ENCODE measurements at regions not wholly inside any gene's neighbourhood (a gene's known extent, or its start where the extent isn't known, plus 50 kb on each side); places are given as distances from the start of the nearest gene placed in this dataset.

- H3K9me3 ChIP-seq (ENCODE audit: low read depth) = no peaks in the 10 kb centered on the region
- H3K9me2 ChIP-seq (replicated peaks; ENCODE audit: insufficient read depth) = no peaks in the 10 kb centered on the region
- H4K20me1 ChIP-seq (ENCODE audit: insufficient read depth, poor library complexity, severe bottlenecking) = no peaks in the 10 kb centered on the region
- WGBS (ENCODE audit: low lambda C conversion rate, missing lambda C conversion rate) = 92% methylated on average over 3 of the region's 3 CpGs
- no peak overlapping the region for H3K4me3 ChIP-seq
- H3K27me3 ChIP-seq = no peaks in the 10 kb centered on the region
- H3K27ac ChIP-seq = no peak overlapping the region
- no peak for TF ChIP-seq CTCF (IDR thresholded peaks at IDR 0.05; ENCODE audit: poor library complexity)
- no peak for TF ChIP-seq EZH2 (IDR thresholded peaks at IDR 0.05; ENCODE audit: borderline replicate concordance)
- no peak for TF ChIP-seq EZH2phosphoT487 (IDR thresholded peaks at IDR 0.05; ENCODE audit: low read depth, severe bottlenecking, unreplicated experiment)
- H2AFZ ChIP-seq = no peak overlapping the region
- H3K36me3 ChIP-seq (replicated peaks; ENCODE audit: insufficient read depth, low read depth) = no peaks in the 10 kb centered on the region
- H3K4me1 ChIP-seq (ENCODE audit: insufficient read depth) = no peaks in the 10 kb centered on the region
- no peak overlapping the region for H3K4me2 ChIP-seq
- no peak for DNase-seq (ENCODE audit: low spot score)
- no peaks in the 10 kb centered on the region for H3K79me2 ChIP-seq
Observed at GRCh38 chr9:105030285-105030684, 102.3 kb upstream of the ABCA1 start.

DNA sequence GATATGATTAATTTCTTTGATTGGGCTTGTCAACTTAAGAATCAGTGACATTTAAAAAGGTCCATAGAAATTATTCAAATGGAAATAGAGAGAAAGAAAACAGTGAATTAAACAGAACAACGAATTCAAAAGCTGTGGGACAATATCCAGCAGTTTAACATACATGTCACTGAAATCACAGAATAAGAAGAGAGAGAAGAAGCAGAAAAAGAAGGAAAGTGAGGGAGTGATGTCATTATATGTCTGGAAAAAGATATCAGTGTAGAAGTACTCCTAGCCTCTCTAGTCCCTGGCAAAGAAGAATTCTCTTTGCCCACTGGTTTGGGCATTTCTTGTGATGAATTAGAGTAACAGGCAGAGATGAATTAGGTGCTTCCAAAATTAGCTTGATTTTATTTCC, 109.2 kb upstream of the ABCA1 start:
- Histone ChIP-seq H3K9me2 (replicated peaks; ENCODE audit: insufficient read depth) (no peaks in the 10 kb centered on the region), H2AFZ (no peak overlapping the region), H3K9me3 (ENCODE audit: low read depth) (no peaks in the 10 kb centered on the region), H3K4me2 (no peak overlapping the region), H3K79me2 (no peaks in the 10 kb centered on the region), H3K36me3 (replicated peaks; ENCODE audit: insufficient read depth, low read depth) (no peaks in the 10 kb centered on the region), H3K27me3 (no peaks in the 10 kb centered on the region), H3K4me3 (no peak overlapping the region), H3K4me1 (ENCODE audit: insufficient read depth) (no peaks in the 10 kb centered on the region), H3K27ac (no peak overlapping the region), H4K20me1 (ENCODE audit: insufficient read depth, poor library complexity, severe bottlenecking) (no peaks in the 10 kb centered on the region)
- TF ChIP-seq EZH2 (IDR thresholded peaks at IDR 0.05; ENCODE audit: borderline replicate concordance) (no peak), EZH2phosphoT487 (IDR thresholded peaks at IDR 0.05; ENCODE audit: low read depth, severe bottlenecking, unreplicated experiment) (no peak), CTCF (IDR thresholded peaks at IDR 0.05; ENCODE audit: poor library complexity) (no peak)
- DNase-seq (ENCODE audit: low spot score) = no peak
- WGBS (ENCODE audit: low lambda C conversion rate, missing lambda C conversion rate) = 100% methylated on average over 1 of the region's 1 CpG

DNA sequence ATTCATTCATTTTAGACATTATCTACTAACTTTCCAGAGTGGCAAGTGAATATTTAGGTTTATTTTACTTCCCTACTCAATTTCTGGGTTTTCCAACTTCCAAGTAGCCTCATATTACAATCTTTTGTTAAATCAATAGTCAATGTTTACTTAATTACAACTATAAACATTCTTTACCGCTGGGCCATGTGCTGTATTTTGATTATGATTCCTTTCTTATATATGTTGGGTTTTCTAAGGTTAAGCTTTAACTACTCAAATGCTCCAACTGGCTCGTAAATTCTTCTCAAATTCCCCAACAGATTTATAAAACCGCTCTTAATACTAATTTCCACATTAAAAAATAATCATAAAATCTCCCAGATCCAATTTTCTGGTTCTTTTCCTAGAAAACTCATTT, 110.1 kb upstream of the ABCA1 start:
- Histone ChIP-seq H3K4me2 (no peak overlapping the region), H3K27ac (no peak overlapping the region), H4K20me1 (ENCODE audit: insufficient read depth, poor library complexity, severe bottlenecking) (no peaks in the 10 kb centered on the region), H3K36me3 (replicated peaks; ENCODE audit: insufficient read depth, low read depth) (no peaks in the 10 kb centered on the region), H3K9me3 (ENCODE audit: low read depth) (no peaks in the 10 kb centered on the region), H3K9me2 (replicated peaks; ENCODE audit: insufficient read depth) (no peaks in the 10 kb centered on the region), H3K79me2 (no peaks in the 10 kb centered on the region), H3K4me1 (ENCODE audit: insufficient read depth) (no peaks in the 10 kb centered on the region), H3K27me3 (no peaks in the 10 kb centered on the region), H2AFZ (no peak overlapping the region), H3K4me3 (no peak overlapping the region)
- DNase-seq (ENCODE audit: low spot score) = no peak
- TF ChIP-seq CTCF (IDR thresholded peaks at IDR 0.05; ENCODE audit: poor library complexity) (no peak), EZH2phosphoT487 (IDR thresholded peaks at IDR 0.05; ENCODE audit: low read depth, severe bottlenecking, unreplicated experiment) (no peak), EZH2 (IDR thresholded peaks at IDR 0.05; ENCODE audit: borderline replicate concordance) (no peak)
- 63% methylated on average over 3 of the region's 3 CpGs for WGBS (ENCODE audit: low lambda C conversion rate, missing lambda C conversion rate)
